HEK293 (cell line): ENCODE measurements at regions not wholly inside any gene's neighbourhood (a gene's known extent, or its start where the extent isn't known, plus 50 kb on each side); places are given as distances from the start of the nearest gene placed in this dataset.

Experiments
- AEBP2 ChIP-seq: fragments of 450-650 bp; formaldehyde crosslinking; IDR thresholded peaks from 2 replicates; pipeline ENCODE4 v1.5.1; 2016; ENCODE audit warnings: missing biosample characterization, missing genetic modification characterization, borderline replicate concordance
- ATF2 ChIP-seq: fragments of 450-650 bp; formaldehyde crosslinking; IDR thresholded peaks from 2 replicates; pipeline ENCODE4 v1.5.1; 2016; ENCODE audit warnings: missing biosample characterization, missing genetic modification characterization, low read depth
- CTCF ChIP-seq: fragments of 450-650 bp; formaldehyde crosslinking; IDR thresholded peaks from 2 replicates; pipeline ENCODE4 v1.5.1; 2016; ENCODE audit warnings: missing biosample characterization, missing genetic modification characterization
- REST ChIP-seq: fragments of 450-650 bp; formaldehyde crosslinking; IDR thresholded peaks from 2 replicates; pipeline ENCODE4 v1.5.1; 2016; ENCODE audit warnings: missing biosample characterization, missing genetic modification characterization
- ZBTB10 ChIP-seq: fragments of 450-650 bp; formaldehyde crosslinking; IDR thresholded peaks from 2 replicates; pipeline ENCODE4 v1.5.1; 2016; ENCODE audit warnings: missing biosample characterization, missing genetic modification characterization
- ZNF146 ChIP-seq: fragments of 450-650 bp; formaldehyde crosslinking; IDR thresholded peaks from 2 replicates; pipeline ENCODE4 v1.5.1; 2016; ENCODE audit warnings: missing biosample characterization, missing genetic modification characterization
- ZNF26 ChIP-seq: fragments of 450-650 bp; formaldehyde crosslinking; IDR thresholded peaks from 2 replicates; pipeline ENCODE4 v1.5.1; 2016; ENCODE audit warnings: missing biosample characterization, missing genetic modification characterization
- ZNF292 ChIP-seq: fragments of 450-650 bp; formaldehyde crosslinking; IDR thresholded peaks from 2 replicates; pipeline ENCODE4 v1.5.1; 2016; ENCODE audit warnings: low read depth, missing biosample characterization, missing genetic modification characterization, borderline replicate concordance
- ZNF398 ChIP-seq: fragments of 450-650 bp; formaldehyde crosslinking; IDR thresholded peaks from 2 replicates; pipeline ENCODE4 v1.5.1; 2017; ENCODE audit warnings: missing biosample characterization, missing genetic modification characterization
- ZNF48 ChIP-seq: fragments of 450-650 bp; formaldehyde crosslinking; IDR thresholded peaks from 2 replicates; pipeline ENCODE4 v1.5.1; 2016; ENCODE audit warnings: missing biosample characterization, missing genetic modification characterization
- ZNF530 ChIP-seq: fragments of 450-650 bp; formaldehyde crosslinking; IDR thresholded peaks from 2 replicates; pipeline ENCODE4 v1.5.1; 2016; ENCODE audit warnings: low read depth, missing biosample characterization, missing genetic modification characterization
- ZNF658 ChIP-seq: fragments of 450-650 bp; formaldehyde crosslinking; IDR thresholded peaks from 2 replicates; pipeline ENCODE4; 2016; ENCODE audit warnings: missing biosample characterization, missing genetic modification characterization
- ZNF692 ChIP-seq: fragments of 450-650 bp; formaldehyde crosslinking; IDR thresholded peaks from 2 replicates; pipeline ENCODE4 v1.5.1; 2016; ENCODE audit warnings: missing biosample characterization, missing genetic modification characterization
- ZNF776 ChIP-seq: fragments of 450-650 bp; formaldehyde crosslinking; IDR thresholded peaks from 2 replicates; pipeline ENCODE4 v1.5.0; 2017; ENCODE audit warnings: missing biosample characterization, missing genetic modification characterization, borderline replicate concordance

- TF ChIP-seq CTCF (tag by site-specific recombination) (no peak), ZNF48 (no peak), ZNF530 (no peak), ZNF398 (tag by site-specific recombination) (no peak), REST (no peak), ZNF776 (tag by site-specific recombination) (no peak), ZNF146 (tag by site-specific recombination) (no peak), ZNF692 (tag by site-specific recombination) (0 out of 2 replicates have a peak, but pooled peaks have one; percentile 24), ZNF292 (no peak), AEBP2 (tag by site-specific recombination) (no peak), ATF2 (tag by site-specific recombination) (no peak), ZBTB10 (tag by site-specific recombination) (no peak), ZNF658 (tag by site-specific recombination) (no peak), ZNF26 (no peak)
Observed at GRCh38 chr12:115440438-115440837, 756.5 kb upstream of the TBX3 start.
